ENCODE measurements at regions not wholly inside any gene's neighbourhood (a gene's known extent, or its start where the extent isn't known, plus 50 kb on each side); places are given as distances from the start of the nearest gene placed in this dataset.
A peak's percentile ranks its signal among the peaks of the same experiment; 100 is the strongest.

DNA sequence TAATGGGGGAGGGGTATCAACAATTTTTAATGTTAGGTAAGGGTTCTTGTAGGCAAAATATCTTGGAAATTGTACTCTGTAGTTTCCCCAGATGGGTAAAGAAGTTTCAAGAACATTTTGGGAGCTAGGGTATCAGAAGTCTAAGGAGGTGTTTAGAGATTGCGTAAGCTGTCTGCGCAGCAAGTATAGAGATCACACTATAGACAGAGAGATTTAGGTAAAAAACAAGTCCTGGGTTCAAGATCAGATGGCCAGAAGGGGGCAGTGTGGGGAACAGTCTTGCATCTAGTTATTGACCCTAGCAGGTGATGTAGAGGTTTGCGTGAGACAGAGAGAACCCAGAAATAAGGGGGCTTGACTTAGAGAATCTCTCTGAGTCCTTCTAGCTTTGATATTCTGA is 80.8 kb downstream of the S1PR1 start:
- peak in 1 of 5 donors; percentile 24 for DNase-seq

- DNase-seq: no peak
Measured at GRCh38 chr1:101323535-101323934, 86.7 kb downstream of the S1PR1 start.

GRCh38 chr1:101325144-101325543 is 88.3 kb downstream of the S1PR1 start:
- no peak for DNase-seq

- no peak for DNase-seq
Measured at GRCh38 chr1:101330427-101331130, 93.8 kb downstream of the S1PR1 start.

DNA sequence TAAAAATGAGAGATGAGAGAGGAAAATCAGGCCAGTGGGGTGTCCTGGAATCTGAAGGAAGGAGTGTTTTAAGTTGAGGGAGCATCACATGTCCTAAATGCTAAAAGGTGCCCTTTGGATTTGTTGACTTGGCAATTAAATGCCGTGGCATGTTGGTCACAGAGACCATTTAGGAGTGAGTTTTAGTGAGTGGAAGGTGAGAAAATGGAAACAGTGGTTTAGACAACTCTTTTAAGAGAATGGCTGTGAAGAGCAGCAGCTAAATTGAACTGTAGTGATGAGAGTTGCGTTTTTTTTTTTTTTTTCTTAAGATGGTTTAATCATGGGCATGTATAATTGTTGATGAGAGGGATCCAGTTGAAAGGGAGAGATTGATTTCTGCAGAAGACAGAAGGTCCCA is 95.0 kb downstream of the S1PR1 start:
- DNase-seq: no peak

- DNase-seq: no peak
Measured at GRCh38 chr1:101332633-101333032, 95.8 kb downstream of the S1PR1 start.

DNA sequence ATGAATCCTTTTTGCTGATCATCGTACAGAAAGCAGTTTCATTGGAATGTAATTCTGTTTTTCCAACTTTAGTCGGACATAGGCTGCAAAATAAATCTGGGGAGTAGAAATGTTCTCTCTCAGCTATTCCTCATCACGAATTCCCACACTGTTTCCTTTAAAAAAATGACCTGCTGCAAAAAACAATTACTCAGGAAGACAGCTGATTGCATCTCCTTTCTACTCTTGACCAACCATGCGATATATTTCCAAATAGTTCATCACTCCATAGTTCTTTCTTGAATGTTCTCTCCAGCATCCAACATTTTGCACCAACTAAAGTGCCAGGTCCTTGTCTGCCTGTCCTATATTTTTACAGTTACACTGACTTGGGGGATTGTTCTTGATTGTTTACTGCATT is 96.4 kb downstream of the S1PR1 start:
- no peak for DNase-seq

DNA sequence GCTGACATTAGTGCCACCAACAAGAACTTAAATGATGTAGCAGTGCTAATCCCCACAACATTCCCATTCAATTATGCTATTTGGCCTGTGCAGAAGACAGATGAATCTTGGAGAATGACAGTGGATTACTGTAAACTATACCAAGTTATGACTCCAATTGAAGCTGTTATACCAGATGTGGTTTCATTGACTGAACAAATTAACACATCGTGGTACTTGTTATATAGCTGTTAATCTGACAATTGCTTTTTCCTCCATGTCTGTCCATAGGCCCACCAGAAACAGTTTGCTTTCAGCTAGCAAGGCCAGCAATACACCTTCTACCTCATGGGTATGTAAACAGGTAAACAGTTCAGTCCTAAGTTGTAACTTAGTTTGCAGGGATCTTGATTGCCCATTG is 101.1 kb downstream of the S1PR1 start:
- DNase-seq: no peak

DNA sequence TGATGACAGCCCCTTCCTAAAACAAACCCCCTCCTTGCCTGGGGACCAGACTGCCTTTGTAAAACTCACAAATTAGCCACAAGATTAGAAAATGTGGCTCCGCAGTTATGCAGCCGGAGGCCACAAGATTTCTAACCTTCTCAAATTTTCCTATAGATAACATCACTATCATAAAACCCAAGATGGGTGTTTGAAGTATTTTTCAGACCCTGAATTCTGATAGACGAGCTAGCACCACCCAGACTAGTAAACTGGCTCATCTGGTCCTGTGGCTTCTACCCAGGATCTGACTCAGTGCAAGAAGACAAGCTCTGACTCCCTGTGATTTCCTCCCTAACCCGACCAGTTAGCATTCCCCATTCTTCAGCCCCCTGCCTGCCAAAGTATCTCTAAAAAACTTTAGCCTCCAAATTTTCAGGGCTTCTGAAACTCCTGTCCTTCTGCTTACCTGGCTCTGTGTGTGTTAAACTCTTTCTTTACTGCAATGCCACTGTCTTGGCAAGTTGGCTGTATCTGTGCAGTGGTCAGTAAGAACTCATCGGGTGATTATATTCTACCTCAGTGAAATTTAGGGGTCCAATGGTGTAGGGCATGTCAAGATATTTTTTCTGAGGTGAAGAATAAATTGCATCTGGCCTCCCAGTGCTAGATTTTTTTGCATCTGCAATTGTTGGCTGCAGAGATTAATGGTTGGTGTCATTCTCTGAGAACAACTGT is 102.1 kb downstream of the S1PR1 start:
- no peak for DNase-seq

DNA sequence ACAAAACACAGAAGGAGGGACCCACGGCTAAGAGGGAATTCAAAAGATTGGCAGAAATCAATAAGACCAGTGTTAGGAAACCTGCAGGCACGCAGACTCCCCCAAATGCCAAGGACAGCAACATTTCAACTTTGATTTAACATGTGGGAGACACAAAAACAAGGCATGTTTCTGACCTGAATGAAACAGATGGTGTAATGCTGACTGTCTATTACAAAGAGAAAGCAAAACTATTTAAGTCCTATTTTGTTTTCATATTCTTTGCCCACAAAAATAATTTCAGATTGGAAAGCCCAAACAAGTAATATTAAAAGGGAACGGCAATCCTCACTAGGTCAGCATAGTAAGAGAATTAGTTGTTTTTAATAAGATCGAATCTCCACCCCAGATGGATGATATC is 107.9 kb downstream of the S1PR1 start:
- DNase-seq: no peak

DNA sequence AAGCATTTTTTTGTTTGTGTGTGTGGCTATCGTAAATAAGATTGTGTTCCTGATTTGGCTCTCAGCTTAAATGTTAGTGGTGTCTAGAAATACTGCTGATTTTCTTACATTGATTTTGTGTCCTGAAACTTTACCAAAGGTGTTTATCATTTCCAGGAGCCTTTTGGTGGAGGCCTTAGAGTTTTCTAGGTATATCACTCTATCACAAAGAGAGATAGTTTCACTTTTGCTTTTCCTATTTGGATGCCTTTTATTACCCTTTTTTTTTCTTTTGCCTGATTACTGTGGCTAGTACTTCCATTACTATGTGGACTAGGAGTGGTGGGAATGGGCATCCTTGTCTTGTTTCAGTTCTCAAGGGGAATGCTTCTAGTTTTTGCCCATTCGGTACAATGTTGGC is 109.6 kb downstream of the S1PR1 start:
- no peak for DNase-seq

DNA sequence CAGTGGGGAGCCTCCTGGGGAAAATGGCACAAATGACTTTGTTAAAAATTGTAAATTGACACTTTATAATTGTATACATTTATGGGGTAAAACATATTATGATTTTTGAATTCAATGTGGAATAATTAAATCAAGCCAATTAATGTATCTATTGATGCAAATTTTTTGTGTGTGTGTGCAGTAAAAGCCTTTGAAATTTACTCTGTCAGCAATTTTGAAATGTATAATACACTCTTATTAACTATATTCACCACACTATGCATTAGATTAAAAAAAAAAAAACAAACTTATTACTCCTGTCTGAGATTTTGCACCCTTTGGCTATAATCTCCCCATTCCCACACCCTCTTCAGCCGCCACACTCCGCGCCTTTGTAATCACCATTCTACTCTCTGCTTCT is 119.2 kb downstream of the S1PR1 start:
- DNase-seq: no peak

- DNase-seq: no peak
Measured at GRCh38 chr1:101356604-101357443, 120.0 kb downstream of the S1PR1 start.

- DNase-seq: peak in 4 of 5 donors; percentile 53 to 85 (median 64)
Measured at GRCh38 chr1:101357444-101357986, 120.7 kb downstream of the S1PR1 start.

- no peak for DNase-seq
Measured at GRCh38 chr1:101360506-101360905, 123.7 kb downstream of the S1PR1 start.

- no peak for DNase-seq
Measured at GRCh38 chr1:101363891-101364318, 127.1 kb downstream of the S1PR1 start.

- no peak for DNase-seq
Measured at GRCh38 chr1:101364370-101365120, 127.7 kb downstream of the S1PR1 start.

DNA sequence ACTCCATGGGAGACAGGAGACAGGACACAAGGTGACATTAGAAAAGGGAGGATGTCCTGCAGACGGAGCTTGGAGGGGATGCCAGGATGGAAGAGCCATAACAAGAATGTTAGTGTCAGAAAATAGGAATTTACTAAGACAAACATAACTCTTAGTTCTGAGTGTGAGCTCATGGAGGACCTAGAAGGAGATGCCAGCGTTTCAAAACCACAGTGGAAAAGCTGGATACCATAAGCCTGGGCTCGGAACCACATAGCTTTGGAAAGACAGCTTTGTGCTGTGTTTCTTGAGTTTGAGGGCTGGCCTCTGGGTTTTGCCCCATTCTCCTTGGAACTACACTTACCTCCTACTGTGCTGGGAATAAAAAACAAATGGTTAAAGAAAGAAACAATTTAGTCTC is 128.4 kb downstream of the S1PR1 start:
- no peak for DNase-seq

DNA sequence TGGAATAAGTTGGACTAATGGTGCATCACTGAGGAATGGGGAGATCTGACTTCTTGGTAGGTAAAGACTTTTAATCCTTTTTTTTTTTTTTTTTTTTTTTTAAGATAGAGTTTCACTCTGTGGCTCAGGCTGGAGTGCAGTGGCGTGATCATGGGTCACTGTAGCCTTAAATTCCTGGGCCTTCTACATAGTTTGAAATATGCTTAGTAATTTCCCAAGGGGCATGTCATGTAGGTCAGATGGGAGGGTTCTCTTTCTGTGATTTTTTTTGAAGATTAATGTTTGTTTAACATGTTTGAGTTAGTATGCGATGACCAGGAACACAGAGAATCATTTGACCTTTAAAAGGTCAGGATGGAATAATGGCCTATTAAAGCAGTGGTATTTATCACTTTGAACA is 129.1 kb downstream of the S1PR1 start:
- DNase-seq: no peak

GRCh38 chr1:101366513-101367215 is 129.8 kb downstream of the S1PR1 start:
- DNase-seq: no peak

- no peak for DNase-seq
Measured at GRCh38 chr1:101367630-101368029, 130.8 kb downstream of the S1PR1 start.

DNA sequence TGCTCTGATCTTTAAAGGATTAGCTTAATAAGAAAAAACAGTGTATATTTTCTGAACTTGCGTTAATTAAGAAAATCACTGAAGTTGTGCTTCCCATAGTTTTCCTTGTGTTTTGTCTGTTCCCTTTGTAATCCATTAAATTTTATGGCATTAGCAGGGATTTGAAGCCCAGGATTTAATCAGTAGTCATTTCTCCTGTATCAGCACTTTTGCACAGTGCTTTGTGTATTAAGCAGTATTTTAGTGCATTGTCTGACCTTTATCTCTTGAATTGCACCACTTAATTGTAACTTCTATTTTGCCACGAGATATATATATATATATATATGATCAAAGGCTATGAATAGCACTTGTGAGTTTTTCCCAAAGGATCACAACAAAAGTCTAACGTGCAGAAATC is 133.7 kb downstream of the S1PR1 start:
- no peak for DNase-seq
